Dermis blood vessel endothelial cell (primary cell): ENCODE measurements at regions not wholly inside any gene's neighbourhood (a gene's known extent, or its start where the extent isn't known, plus 50 kb on each side); places are given as distances from the start of the nearest gene placed in this dataset.

Source experiments
- DNase-seq: peaks from one replicate; pipeline ENCODE4 v3.0.0; 2010

DNA sequence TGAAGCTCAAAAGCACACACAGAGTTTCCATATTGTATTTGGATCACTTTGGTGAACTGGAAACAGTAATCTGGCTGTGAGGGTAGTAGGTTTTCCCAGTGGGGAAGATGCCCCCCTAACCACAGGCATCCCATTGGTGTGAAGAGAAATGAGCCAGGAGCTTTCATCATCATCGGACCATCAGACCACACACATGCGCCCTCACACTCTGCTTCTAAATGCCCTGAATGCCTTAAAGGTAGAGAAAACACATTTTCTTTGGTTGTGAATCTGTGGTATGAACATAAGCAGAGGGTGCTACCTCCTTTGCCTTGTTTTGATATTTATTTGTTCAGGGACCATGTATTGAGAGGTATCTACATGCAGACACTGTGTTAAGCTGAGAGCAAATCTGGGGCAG is 79.0 kb upstream of the DNAH14 start:
- no peak for DNase-seq

DNA sequence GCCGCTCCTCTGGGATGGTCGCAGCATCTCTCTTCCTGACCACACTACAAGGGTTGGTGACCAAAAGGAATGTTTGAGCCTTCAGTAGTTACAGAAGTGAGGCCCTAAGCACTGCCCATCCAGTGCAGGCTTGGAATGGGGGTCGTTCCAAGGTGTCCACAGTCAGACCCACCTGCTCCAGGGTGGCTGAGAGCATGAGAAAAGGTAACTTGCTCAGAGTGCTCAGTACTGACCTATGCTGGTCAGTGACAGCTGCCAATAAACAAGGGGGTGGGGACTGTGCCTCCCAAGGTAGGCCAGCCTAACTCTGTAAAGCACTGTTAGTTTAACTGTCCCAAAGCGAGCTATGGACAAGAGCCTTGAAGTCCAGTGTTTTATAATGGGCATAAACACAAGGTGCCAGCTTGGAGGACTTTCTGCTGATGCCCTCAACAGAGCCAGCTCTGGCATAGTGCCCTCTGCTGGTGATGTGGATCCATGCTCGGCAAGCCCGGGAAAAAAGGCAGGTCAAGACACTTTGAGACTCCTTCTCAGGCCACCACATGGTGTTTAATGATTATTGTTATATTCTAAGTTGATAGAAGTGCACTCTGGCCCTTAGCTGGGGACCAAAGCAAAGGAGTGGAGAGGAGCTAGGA is 78.1 kb upstream of the DNAH14 start:
- DNase-seq: peak; percentile 77

DNA sequence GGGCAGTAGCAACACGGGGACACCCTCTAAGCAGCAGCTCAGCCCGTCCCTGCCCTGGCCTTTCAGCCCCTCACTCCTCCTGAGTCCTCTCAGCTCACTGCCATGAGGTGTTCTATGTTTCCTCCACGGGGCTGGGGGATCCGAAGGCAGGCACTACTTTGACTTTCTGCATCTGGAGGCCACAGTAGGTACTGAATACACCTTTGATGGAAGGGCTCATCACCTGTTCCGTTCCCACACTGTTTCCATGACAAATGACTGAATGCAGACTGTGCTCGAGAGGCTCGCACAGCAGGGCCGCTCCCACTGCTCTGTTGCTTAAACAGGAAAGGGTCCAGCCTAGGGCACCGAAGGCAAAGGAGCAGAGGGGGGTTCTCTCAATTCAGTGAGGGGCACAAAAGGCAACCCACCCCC is 77.6 kb upstream of the DNAH14 start:
- DNase-seq: no peak

DNA sequence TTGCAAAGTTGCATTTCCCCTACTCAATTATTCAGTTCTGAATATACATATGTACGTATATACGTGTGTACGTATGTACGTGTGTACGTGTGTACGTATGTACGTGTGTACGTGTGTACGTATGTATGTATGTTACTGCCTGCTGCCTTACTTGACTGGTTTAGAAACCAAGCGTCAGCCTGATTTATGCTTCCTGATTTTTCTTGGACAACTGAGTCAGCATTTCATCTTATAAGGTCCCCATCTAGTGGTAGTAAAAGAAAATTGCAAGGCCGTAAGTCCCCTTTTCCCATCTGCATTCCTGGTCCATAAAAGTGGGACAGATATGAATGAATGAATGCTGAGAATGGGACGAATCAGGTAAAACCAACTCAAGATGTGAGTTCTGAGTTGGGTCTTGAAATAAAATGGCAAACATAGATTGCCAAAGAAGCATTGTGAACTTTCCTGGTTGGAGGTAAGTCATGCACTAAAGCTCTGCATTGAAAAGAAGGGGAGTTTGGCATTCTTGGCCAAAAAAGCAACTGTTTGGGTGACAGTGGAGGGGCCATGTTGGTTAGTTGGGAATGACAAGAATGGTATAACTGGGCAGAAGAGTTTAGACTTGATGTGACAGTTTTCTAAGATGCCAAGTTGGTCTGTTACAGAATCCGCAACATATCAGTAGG is 76.4 kb upstream of the DNAH14 start:
- peak; percentile 76 for DNase-seq

DNA sequence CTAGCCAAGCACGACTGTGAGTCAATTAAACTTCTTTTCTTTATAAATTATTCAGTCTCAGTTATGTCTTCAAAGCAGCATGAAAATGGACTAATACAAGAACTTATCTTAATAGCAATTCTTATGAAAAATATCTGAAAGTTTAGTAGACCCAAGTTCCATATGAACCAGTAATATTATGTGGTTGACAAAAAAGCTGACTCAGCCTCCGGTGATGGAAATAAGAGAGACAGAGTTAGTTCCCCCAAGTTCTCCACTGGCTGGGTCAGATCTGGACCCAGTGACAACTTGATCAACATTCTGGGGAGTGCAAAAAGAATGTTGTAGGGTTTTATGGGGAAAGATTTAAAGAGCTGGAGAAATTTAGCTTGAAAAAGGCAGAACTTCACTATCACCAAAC is 72.5 kb upstream of the DNAH14 start:
- DNase-seq: no peak

DNA sequence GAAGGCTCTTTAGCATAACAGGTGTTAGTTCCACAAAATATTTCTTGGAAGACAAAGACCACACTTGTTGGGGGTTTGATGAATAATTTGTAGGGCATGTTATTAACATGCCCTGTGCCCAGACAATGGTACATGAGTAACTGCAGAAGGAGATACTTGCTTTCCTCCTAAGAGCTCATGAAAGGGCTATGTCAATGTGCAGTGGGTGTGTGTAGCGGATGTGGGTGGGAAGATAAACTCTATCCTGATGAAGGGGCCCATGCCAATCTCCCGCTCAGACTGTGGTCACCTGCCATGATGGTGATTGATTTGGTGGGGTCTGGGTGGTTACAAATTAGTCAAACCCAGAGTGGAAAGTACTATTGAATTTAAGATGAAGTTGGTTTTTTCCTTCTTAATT is 69.8 kb upstream of the DNAH14 start:
- no peak for DNase-seq

DNA sequence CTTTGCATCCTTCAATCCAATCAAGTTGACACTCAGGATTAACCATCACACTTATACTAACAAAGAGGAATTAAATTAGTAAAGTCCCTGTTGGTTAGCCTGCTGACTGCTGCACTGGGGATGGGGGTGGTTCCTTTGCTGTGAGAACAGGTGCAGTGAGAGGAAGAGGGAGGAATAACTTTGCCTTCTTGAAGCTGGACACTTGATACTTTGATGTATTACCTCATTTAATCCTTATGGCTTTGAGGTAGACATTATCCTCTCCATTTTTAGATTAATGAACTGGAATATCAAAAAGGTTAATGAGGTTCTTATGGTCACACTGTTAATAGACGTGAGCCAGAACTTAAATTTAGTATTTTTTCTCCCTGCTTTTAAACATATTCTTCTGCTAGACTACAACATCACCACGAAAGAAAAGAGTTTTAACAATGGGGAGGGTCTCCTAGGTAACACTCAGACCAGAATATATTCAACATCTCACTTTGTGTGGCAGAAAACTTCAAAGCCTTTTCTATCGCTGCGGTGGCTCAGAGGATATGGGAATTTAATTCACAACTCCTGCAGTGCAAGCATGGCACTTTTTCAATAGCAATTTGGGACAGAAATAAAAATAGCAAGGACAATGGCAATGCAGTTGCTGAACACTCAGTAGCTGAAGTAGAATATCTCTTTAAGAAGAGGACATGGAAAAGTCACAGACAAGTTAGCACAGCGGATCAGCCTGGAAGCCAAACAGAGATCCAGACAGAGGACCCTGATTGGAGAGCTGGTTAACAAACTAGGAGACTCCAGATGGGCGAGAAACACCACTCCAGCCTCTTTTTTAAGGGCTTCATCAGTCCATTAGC is 68.8 kb upstream of the DNAH14 start:
- no peak for DNase-seq

DNA sequence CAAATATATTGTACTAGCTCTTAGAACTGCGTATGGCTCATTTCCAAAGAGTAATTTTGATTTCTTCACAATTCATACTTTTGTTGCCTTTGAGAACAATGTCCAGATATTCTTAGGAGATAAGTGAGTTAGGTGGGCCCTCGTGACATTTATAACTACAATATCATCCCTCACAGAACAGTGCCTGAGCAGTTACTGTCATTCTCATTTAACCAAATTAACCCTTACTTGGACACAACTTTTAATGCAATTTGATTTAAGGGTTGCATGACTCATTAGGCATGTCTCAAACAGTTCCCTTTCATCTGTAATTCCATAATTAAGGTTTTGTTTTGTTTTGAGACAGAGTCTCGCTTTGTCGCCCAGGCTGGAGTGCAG is 68.1 kb upstream of the DNAH14 start:
- DNase-seq: no peak

DNA sequence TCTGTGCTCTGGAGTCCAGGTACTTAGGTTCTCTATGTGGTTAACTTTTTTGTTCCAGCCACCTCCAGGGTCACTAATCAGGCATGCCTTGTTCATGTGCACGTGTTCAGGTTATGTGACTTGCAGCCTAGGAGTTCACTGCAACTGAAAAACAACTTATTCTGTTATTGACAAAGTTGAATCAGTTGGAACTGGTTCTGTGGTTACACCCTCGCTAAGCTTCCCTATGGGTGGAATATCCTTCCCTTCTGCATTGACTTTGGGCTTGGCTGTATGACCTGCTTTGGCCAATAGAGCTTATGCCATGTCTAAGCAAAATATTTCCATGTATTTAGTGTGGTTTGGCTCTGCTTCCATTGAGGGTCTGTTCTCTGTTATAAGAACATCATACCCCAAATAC is 66.0 kb upstream of the DNAH14 start:
- DNase-seq: no peak

DNA sequence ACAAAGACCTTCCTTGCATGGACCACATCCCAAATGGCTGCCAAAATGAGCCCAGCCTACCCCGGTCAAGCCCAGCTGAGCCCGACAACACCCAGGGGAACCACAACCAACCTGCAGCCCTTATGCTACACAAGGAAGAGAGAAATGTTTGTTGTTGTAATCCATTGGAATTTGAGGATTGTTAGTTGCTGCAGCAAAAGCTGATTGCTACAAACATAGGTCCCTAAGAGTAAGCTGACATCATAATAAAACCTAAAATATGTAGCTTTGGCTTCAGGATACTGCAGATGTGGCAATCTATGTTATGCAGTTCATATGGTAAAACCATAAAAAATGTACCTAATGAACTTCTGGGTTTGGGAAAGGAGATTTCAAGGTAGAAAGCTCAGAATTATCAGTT is 65.5 kb upstream of the DNAH14 start:
- DNase-seq: no peak

DNA sequence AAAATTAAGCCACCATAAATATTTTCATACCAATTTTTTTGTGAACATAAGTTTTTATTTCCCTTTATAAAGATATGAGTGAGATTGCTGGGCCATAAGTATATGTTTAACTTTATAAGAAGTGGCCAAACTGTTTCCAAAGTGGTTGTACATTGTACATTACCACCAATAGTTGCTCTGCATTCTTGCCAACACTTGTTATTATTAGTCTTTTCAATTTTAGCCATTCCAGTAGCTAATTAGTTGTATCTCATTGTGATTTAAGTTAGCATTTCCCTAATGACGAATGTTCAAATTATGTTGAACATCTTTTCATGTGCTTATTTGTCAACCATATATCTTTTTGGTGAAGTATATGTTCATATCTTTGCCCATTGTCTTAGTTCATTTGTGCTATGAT is 64.0 kb upstream of the DNAH14 start:
- no peak for DNase-seq

DNA sequence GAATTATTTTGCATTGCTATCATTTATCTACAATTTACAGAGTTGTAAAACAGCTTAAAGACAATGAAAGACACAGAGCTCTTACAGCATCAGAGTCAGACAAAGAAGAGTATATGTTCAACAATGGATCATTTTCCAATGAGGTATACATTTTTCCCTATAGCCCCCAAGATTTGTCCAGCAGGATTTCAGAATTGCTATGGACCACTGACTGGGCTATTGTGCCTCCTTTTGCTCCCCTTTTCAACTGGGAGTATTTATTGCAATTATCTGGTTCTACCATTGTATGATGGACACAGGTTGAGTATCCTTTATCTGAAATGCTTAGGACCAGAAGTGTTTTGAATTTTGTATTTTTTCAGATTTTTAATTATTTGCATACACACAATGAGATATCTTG is 62.5 kb upstream of the DNAH14 start:
- no peak for DNase-seq

DNA sequence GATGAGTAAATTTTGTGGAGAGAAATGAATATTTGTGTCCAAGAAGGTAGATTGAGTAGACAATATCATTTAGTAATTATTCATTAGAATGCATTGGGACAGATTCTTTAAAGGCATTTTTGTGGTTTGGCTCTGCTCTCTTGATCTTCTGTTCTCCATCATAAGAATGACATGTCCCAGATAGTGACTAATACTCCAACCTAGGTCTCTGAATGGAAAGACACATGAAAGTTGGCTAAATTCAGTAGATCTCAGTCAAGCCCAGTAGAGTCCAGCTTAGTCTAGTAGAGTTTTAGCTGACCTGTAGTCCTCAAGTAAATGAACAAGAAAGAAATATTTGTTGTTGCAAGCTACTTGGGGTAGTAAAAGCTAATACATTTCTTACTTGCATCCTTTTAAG is 61.8 kb upstream of the DNAH14 start:
- no peak for DNase-seq

DNA sequence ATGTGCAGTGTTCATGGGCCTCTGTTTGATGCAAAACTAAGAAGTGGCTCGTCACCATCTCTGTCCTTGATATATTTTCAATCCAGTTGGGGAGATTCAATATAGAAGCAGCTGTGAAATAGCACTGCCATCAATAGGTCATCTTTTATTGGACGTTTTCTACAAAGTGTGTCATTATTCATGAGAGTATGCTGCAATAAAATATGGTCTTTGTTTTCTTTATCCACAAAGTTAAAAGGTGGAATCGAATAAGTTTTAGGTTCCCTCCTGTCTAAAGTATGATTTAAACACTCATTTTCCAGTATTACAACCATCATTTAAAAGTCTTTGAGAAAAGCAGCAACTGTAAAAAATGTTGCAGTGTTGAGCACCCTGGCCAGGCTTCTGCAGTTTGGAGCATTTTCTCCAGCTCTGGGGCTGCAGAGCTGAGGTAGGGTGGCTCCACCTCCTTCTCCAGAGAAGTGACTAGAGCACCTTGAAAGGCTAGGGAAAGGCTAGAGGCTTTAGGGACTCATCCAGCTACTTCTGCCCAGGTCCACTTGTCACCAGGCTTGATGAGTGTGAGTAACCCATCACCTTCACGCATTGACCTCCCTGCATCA is 56.5 kb upstream of the DNAH14 start:
- DNase-seq: no peak

DNA sequence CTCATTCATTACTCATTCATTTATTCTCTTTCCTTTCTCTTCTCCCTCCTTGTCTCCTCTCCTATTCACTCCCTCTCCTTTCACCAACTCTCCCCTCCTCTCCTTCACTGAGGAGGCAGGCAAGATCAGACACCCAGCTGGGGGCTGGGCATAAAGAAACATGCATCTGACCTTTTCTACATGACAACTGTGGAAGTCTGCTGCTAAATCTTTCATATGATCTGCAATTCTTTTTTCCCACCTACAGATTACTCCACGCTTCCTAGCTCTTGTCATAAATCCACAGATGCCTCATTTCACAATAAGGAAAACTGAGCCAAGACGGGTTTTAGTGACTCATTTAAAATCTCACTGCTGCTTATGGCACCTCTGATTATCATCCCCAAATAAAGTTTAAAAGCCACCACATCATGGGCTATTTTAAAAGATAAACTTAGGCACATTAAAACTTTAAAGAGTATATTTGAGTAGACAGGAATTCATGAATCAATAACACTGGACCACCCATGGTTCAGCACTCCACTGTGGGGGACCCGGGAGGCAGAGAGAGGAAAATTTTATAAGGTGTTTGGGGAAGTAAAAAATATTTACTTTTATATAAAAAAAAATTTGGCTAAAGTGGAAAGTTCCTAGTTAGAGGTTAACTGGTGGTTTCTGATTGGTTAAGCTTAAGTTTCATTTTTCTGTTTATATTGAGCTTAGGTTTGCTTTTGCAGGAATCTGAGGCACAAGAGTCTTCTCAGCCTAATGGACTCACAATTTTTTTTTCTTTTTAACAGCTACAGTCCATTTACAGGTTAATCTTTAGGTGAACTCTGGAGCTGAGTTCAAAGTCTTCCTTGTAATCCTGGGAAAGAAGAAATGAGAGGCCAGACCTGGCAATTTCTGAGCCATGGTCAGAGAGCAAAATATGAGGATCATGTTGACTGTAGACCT is 55.8 kb upstream of the DNAH14 start:
- no peak for DNase-seq

DNA sequence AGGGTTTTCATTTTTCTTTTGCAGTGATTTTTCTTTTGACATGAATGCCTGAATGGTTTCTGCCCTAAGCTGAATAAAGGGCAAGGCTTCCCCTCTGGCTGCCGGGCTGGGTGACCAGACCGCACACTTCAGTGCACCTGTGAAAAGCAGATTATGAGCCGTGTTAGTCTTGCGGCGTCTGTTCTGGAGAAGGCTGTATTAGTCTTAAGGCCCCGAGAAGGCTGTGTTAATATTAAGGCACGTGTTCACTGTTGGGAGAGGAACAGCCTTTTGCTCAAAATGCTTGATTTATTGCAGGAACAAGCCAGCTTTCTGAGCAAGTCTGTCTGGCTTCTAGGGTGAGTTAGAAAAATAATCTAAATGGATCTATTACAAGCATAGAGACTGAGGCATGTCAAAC is 54.7 kb upstream of the DNAH14 start:
- no peak for DNase-seq

DNA sequence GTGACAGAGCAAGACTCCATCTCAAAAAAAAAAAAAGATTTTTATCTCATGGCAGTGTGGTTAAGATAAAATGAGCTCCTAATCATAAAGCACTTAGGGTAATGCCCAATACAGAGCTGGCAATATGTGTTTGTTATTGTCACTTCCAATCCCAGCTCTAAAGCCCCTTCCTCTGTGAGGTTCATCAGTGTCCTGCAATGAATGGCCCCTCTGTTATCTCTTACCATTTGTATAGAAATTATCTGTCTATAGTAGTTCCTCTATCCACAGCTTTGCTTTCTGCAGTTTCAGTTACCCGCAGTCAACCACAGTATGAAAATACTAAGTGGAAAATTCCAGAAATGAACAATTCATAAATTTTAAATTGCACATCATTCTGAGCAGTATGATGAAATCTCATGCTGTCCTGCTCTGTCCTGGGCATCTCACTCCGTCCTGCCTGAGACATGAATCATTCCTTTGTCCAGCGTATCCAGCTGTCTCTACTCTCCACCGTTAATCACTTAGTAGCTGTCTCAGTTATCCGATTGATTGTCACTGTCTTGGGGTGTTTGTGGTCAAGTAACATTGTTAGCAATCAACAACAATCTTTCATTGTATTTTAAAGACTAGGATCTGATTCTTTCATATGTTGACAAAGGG is 50.2 kb upstream of the DNAH14 start:
- DNase-seq: no peak
